DMS 273 treated with DMSO at 0.1 percent for 48 hours (cell line): ENCODE measurements at regions not wholly inside any gene's neighbourhood (a gene's known extent, or its start where the extent isn't known, plus 50 kb on each side); places are given as distances from the start of the nearest gene placed in this dataset.

Experiments
- DNase-seq: peaks from one replicate; lab custom pipeline; 2025; lab: John Stamatoyannopoulos, UW

DNA sequence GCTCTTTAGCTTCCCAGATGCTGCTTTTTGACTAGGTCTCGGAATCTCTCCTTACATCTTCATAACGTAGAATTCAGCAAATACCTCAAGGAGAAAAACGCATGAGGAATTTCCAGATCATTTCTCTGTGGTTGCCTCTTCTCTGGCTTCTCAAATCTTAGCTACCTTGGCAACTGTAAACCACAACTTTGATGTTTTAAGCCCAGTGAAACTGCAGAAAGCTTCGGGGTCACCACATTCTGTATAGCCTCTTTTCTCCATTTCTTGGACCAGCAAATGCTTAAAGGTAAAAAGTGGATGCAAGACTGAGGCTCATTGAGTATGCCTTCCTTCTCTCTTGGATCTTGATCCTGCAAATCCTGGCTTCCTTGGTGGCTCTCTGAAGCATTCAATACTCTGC lies 125.5 kb upstream of the FBXL4 start:
- no peak for DNase-seq

DNA sequence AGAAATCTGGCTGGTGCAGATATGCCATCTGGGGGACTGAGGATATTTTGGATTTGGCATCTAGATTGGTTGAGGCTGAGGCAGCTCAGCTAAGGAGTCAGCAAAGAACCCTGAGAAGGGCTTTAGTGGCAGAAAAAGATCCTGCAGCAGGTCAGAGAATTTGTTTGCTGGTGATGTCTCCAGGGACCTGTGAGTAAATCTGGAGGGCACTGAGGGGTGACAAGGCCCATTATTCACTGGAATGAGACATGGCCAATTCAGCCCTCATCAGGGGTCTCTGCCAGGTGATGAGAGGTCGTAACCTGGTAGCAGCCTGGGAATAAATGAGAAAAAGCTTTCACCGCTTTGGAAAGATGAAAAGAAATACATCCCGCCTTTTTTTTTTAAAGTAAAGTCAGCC lies 118.3 kb upstream of the FBXL4 start:
- no peak for DNase-seq

DNA sequence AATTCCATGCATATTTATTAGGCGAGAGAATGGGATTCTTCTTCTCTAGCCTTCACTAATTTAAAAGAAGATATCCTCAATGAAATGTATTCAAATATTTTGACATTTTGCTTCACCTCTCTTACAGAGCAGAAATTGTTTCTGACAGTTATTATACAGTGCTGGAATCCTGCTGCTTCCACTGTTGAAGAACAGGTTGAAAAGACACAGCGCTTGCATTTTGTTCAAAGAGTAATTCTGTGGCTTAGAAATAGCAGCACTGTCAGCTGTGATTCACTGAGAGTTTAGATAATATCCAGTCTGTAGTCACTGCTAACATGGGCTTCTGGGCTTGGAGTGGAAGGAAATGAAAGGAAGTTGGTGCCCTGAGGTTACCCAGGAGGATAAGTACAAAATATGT lies 117.1 kb upstream of the FBXL4 start:
- no peak for DNase-seq

DNA sequence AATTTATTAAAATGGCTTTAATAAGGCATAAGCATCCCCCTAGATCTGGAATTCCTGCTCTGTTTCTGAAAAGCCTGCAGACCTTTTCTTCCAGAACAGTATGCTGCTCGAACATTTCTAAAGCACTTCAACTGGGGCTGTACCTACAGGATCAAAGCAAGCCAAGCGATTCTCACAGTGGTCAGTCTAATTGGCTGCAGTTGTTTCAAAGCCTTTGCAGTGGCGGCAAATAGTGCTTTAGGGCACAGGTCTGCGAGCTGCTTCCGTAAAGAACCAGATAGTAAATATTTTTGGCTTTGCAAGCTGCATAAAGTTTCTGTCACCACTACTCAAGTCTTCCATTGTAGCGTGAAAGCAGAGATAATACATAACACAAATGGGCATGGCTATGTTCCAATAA lies 88.9 kb upstream of the FBXL4 start:
- DNase-seq: no peak

DNA sequence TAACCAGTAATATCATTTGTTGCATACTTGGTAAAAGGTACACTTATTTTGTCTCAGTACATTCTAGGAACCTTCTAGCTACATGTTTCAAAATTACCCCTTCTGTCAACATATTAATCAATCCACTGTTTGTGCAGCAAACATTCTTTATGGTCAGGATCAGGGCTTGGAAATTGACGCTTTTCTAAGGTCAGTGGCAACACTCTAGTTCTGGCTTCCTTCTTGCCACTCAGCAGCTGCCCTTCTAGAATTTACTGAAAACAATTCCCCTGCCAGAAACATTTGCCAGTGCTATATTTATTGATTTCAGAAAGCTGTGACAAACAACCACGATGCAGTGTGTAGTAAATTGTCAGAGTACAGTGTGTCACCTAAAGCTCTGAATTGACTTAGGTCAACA lies 84.7 kb upstream of the FBXL4 start:
- no peak for DNase-seq

DNA sequence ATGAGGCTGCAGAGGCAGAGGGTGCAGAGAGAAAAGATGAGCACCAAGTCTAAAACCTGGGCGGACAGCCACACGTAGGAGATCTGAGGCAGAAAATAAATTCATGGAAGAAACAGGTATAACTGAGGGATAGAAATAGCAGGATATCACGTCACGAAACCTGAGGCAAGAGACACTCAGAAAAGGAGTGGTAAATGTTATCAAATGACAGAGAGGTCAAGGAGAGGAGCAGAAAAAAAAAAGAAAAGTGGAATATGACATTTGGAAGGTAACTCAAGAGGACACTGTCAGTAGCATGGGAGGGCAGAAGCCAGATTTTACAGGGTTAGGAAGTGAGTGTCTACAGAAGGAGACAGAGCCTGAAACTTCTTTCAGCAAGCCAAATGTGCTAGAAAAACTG lies 84.2 kb upstream of the FBXL4 start:
- no peak for DNase-seq

DNA sequence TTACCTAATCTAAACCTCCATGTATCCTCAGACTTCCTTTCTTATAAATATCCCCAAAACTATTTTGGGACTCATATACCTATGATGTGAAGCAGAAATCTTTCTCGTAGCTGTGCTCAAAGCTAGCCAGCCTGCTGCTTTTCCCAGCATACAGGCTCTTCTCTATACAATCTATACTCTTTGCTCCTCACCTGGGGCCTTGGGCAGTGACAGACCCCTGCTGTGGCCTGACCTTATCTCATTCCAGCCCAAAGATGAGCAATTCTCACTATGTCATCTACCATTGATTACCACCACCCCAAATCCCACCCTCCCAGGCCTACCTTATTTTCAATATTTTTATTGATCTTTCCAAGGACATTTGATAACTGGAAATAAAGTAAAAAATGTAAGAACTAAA lies 83.2 kb upstream of the FBXL4 start:
- DNase-seq: no peak

DNA sequence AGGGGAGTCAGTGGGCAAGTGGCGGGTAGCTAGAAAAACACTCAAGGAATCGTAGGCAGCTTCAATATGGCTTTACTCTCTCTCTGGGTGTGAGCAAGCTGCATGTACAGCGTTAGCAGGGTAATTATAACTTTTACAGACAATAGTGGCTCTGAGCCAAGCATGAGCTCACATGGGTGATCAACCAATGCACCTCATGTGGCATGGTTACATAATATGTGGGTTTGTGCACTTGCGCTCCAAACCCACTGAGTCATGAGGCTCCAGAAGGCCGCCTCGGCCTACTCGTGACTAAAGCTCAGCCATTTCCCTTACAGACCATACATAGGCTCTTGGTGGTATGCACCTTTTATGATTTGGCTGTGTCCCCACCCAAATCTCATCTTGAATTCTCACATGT lies 78.4 kb upstream of the FBXL4 start:
- no peak for DNase-seq

DNA sequence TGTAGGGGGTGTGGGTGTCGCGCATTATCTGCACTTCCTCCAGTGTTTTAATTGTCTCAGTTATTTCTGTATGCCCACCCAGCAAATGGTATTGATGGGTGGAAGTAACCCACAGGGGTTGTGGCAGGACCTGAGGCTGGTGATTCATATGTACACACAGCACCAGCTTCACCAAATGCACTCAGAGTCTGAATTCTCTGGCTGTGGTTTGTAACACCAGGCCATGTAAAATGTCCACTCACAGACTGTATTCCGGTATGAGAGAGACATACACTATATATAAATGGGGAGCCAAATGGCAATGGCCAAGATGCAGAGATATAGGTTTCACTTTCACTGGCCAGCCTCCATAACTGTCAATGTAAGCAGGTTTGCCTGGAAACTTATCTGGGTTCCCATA lies 76.3 kb upstream of the FBXL4 start:
- DNase-seq: no peak

DNA sequence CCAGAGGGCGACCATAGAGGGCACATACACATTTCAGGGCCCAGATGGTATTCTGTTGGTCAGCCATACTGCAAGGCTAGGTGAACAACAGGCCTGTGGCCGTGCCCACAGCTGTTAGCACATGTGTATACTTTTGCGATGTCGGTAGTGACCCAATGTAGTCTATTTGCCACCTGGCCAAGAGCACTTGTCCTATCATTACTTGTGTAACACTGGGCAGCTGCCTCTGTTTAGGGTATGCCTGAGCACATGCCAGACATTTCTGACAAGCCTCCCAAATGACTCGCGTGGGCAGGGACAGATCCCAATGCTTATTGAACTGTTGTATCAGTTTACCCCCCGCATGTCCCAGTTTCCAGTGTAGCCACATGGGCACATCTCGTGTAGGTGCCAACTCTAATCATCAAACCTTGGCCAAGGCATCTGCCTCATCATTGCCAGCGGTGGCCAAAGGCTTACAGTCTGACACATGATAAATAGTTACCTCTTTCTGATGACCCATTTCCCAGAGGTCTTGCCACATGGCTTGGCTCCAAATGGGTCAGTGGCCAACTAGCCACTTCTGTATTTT lies 74.4 kb upstream of the FBXL4 start:
- DNase-seq: no peak

DNA sequence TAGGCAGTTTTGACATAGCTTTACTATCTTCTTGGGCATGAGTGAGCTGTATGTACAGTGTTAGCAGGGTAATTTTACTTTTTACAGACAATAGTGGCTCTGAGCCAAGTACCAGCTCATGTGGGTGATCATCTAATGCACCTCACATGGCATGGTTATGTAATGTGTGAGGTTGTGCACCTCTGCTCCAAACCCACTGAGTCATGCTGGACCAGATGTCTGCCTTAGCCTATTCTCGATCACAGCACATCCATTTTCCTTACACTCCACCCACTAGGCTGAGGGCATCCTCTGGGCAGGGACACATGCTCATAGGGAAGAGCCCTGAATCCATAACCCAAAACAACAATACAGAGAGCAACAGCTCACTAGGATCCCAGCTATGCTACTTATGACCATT lies 71.6 kb upstream of the FBXL4 start:
- no peak for DNase-seq

DNA sequence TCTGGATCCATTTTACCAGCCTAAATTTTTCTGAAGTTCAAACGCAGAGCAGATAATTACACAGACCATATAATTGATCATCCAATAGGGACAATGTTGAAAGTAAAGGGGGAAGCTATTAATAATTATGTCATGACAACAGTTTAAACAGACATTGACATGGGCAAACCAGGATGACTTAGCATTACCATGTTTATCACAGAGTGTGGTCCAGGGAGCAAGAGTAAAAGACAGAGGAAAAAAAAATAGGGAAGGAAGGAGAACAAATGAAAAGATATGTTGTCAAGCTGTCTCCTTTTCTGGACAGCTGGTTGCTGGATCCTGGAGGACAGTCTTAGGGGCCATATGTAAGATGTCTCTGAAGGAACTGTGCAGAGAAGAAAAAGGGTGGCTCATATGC lies 69.4 kb upstream of the FBXL4 start:
- no peak for DNase-seq

DNA sequence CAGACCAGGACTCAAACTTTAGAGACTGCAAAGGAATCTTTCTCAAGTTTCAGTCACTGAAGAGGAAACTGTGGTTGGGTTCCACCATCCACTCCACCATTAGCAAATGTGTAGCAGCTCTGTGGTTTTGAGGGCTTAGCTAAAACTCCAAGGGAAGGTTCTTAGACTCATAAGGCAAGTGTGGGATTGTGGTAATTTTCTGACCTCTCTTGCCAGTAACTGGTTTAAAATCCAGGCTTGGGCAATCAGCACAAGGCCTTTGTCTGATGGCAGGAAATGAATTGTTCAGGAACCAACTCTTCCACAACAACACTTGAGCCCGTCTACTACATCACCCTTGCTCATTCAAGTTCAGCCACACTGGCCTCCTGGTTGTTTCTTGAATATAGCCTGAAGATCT lies 68.6 kb upstream of the FBXL4 start:
- no peak for DNase-seq

DNA sequence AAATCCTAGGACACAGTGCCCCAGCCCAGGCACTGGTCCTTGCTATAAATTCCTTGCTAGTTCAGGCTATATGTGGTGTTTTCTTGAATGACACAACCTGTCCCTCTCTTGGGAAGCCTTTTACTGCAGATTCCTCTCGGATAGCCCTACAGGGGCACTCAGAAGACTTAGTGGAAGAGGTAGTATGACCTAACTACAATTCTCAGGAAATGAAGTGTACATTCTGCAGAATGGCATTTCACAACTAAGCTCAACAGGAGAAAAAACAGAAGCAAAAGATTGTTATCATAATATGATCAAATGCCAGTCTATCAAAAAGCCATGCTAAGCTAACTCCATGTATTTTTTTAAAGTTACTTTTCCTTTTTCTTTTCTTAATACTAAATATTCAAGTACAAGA lies 66.3 kb upstream of the FBXL4 start:
- no peak for DNase-seq

DNA sequence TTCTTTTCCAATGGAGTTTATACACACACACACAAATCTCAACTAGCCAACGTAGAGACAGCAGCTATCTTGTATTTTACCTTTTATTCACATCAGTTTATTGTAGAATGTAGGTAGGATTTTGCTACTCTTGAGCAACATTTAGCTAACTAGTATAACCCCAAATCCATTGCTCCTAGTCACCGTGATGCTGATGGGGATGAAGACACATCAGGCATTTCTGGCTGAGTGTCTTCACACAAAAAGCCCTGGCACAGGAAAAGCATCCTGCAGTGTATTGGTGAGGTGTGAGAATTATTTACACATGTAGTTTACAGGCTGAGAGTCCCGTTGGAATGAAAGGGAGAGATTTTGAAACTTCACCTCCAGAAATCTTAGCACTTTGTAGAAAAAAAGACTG lies 65.9 kb upstream of the FBXL4 start:
- DNase-seq: no peak

DNA sequence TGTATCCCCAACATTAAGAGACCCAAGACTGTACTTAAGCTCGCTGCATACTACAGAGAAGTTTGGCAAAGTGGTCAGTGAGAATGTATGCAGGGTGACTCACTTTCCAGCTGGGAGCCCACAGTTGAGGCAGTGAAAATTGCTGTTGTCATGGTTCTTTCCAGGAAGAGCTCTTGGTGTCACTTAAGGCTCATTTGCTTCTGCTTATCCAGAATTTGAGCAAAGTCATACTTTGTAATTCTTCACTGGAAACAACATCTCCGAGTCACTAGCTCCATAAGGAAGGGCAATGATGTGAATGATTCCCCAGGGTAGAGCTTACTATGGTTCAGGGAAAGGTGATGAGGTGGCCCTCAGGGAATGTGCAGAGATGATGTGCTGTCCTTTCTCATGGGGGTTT lies 65.4 kb upstream of the FBXL4 start:
- DNase-seq: no peak

DNA sequence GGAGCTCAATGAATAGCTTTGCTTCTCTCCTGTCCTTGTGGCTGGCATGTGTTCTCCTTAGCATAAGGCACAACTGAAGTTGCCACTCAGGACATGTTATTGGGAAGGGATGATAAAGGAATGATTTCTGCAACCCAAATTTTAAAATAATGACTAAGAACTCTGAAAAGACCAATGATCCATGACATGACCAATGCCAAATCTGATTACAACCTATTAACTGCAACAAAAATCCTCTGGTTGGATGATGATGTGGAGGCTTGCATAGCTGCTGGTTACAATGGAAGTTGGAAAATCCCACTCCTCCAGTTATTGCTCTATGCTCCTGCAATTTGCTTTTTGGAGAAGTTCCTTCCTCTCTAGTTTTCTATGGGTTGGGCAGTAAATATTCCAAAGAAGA lies 63.4 kb upstream of the FBXL4 start:
- DNase-seq: no peak

DNA sequence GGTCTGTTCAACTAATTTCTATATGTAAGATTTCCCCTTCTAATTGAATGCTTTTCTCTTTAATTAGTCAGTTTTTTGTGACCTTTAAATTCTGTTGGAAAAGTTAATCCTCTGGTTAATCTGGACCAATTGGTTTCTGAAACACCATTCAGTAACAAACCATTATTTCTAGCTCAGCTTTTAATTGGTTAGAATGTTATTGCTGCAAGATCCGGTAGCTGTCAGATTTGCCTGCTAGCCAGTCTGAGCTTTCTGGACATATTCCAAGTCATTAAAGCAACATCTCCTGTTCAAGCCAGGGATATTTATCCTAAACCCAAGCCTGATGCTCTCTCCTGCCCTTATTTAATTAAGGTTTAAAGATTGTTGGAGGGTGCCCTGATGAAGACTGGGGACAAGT lies 55.1 kb upstream of the FBXL4 start:
- DNase-seq: peak; percentile 39

DNA sequence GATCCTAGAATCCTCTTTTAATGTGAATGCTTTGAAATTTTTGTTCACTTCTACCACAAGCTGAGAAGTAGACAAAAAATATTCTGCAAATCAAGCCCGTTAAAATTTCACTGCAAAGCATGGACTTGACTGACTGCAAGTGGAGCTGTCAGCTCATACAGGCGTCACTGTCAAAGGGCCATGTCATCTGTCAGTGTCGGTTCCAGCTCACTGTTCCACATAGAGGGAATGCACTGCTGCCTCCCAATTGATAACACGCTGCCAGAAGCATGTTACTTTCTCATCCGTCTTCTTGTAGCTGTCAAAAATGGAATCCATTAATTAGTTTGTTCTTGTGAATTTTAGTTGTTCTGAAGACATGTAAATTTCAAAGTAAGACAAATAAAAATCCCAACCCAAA lies 50.4 kb upstream of the FBXL4 start:
- no peak for DNase-seq
